Glutamatergic neuron (in vitro differentiated cells): ENCODE measurements at regions not wholly inside any gene's neighbourhood (a gene's known extent, or its start where the extent isn't known, plus 50 kb on each side); places are given as distances from the start of the nearest gene placed in this dataset.

Experiments used
- DNase-seq: peaks from one replicate; pipeline ENCODE4 v3.0.0; 2022
- H3K27ac Mint-ChIP-seq: one replicate; pipeline ENCODE4 v1.8.0; 2020; ENCODE audit warnings: mild to moderate bottlenecking, mixed read lengths, inconsistent platforms; ENCODE audit not compliant: unreplicated experiment
- H3K27me3 Mint-ChIP-seq: one replicate; pipeline ENCODE4 v1.8.0; 2020; ENCODE audit warnings: mild to moderate bottlenecking, moderate library complexity, mixed read lengths, inconsistent platforms; ENCODE audit not compliant: unreplicated experiment
- H3K36me3 Mint-ChIP-seq: one replicate; pipeline ENCODE4 v1.8.0; 2020; ENCODE audit warnings: mild to moderate bottlenecking, mixed read lengths, inconsistent platforms; ENCODE audit not compliant: unreplicated experiment
- H3K4me1 Mint-ChIP-seq: one replicate; pipeline ENCODE4 v1.8.0; 2020; ENCODE audit warnings: mild to moderate bottlenecking, low read depth, mixed read lengths, inconsistent platforms; ENCODE audit not compliant: unreplicated experiment
- H3K4me3 Mint-ChIP-seq: one replicate; pipeline ENCODE4 v1.8.0; 2020; ENCODE audit warnings: mild to moderate bottlenecking, mixed read lengths, inconsistent platforms; ENCODE audit not compliant: unreplicated experiment
- H3K9me3 Mint-ChIP-seq: one replicate; pipeline ENCODE4 v1.8.0; 2020; ENCODE audit warnings: mild to moderate bottlenecking, moderate library complexity, mixed read lengths, inconsistent platforms; ENCODE audit not compliant: unreplicated experiment
- CTCF ChIP-seq: fragments of 200-600 bp; sonication (generic); IDR thresholded peaks from one replicate; pipeline ENCODE4 v1.5.0; 2021; ENCODE audit not compliant: partially characterized antibody, unreplicated experiment

DNA sequence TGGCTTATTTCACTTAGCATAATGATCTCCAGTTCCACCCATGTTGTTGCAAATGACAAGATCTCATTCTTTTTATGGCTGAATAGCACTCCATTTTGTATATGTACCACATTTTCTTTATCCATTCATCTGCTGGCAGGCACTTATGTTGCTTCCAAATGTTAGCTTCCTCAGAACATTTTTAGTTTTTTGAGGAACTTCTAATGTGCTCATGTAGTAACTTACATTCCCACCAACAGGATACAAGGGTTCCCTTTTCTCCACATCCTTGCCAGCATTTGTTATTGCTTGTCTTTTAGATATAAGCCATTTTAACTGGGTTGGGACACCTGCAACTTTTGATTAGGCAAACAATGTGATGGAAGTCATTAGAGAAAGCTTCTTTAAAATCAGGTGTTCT is 454.2 kb downstream of the NLGN4X start:
- H3K36me3 Mint-ChIP-seq: no peaks in the 10 kb centered on the region
- TF ChIP-seq CTCF: no peak

DNA sequence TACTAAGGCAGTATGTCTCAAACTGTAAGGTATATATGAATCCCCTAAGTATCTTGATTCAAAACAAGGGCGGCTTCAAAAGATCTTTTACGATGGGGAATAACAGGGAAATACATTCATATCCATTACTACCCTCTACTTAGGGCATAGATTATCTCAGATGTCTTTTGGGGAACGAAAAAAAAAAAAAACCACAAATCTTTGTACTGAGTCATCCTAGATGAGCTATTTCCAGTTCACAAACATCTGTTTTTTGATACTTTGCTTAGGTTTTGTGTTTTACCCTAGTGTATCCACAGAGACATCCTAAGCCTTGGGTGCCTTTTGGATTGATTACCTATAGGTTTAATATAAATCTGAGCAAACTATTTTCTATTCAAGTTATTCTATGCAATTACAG is 457.2 kb downstream of the NLGN4X start:
- no peak for TF ChIP-seq CTCF
- DNase-seq: no peak
- Mint-ChIP-seq H3K36me3 (no peaks in the 10 kb centered on the region), H3K4me1 (no peaks in the 10 kb centered on the region), H3K4me3 (no peak overlapping the region), H3K27me3 (no peaks in the 10 kb centered on the region), H3K27ac (no peak overlapping the region), H3K9me3 (no peaks in the 10 kb centered on the region)

More for the DNA sequence above, 454.2 kb downstream of the NLGN4X start:
- no peak overlapping the region for H3K27ac Mint-ChIP-seq
- peaks cover 1% of the 10 kb centered on the region for H3K27me3 Mint-ChIP-seq
- no peaks in the 10 kb centered on the region for H3K4me1 Mint-ChIP-seq
- no peaks in the 10 kb centered on the region for H3K9me3 Mint-ChIP-seq
- no peak for DNase-seq
- H3K4me3 Mint-ChIP-seq: no peak overlapping the region

- Mint-ChIP-seq H3K4me3 (no peak overlapping the region), H3K27me3 (no peaks in the 10 kb centered on the region), H3K36me3 (no peaks in the 10 kb centered on the region), H3K9me3 (peaks cover 2% of the 10 kb centered on the region), H3K4me1 (no peaks in the 10 kb centered on the region), H3K27ac (no peak overlapping the region)
- DNase-seq: no peak
- no peak for TF ChIP-seq CTCF
Observed at GRCh38 chrX:5756616-5757015, 472.1 kb downstream of the NLGN4X start.

DNA sequence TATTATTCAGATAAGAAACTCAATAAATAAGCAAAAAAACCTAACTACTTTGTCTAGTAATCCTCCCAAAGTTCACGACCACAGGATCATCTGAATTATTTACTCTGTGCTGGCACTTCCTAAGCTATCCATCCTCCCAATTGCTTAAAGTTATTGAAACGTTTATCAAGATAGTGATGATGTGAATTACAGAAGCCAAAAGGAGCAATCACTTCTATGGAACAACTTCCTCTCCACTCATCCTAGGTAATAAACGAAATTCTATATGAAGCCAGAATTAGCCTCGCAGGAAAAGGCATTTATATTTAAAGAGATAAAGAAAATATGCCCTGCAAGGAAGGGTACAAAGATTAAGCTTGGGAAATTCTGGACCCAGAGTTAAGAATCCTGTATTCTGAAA is 475.4 kb downstream of the NLGN4X start:
- TF ChIP-seq CTCF: no peak
- Mint-ChIP-seq H3K36me3 (no peaks in the 10 kb centered on the region), H3K9me3 (no peaks in the 10 kb centered on the region)

GRCh38 chrX:5752831-5753230 is 475.8 kb downstream of the NLGN4X start:
- no peak overlapping the region for H3K27ac Mint-ChIP-seq
- DNase-seq: no peak
- no peak for TF ChIP-seq CTCF

More for the DNA sequence above, 475.4 kb downstream of the NLGN4X start:
- Mint-ChIP-seq H3K27ac (no peak overlapping the region), H3K4me1 (no peaks in the 10 kb centered on the region), H3K27me3 (no peaks in the 10 kb centered on the region), H3K4me3 (no peak overlapping the region)
- DNase-seq: no peak

More at GRCh38 chrX:5752831-5753230, 475.8 kb downstream of the NLGN4X start:
- Mint-ChIP-seq H3K36me3 (no peaks in the 10 kb centered on the region), H3K27me3 (no peaks in the 10 kb centered on the region), H3K9me3 (no peaks in the 10 kb centered on the region), H3K4me3 (no peak overlapping the region), H3K4me1 (no peaks in the 10 kb centered on the region)
